ENCODE measurements at regions not wholly inside any gene's neighbourhood (a gene's known extent, or its start where the extent isn't known, plus 50 kb on each side); places are given as distances from the start of the nearest gene placed in this dataset.

DNA sequence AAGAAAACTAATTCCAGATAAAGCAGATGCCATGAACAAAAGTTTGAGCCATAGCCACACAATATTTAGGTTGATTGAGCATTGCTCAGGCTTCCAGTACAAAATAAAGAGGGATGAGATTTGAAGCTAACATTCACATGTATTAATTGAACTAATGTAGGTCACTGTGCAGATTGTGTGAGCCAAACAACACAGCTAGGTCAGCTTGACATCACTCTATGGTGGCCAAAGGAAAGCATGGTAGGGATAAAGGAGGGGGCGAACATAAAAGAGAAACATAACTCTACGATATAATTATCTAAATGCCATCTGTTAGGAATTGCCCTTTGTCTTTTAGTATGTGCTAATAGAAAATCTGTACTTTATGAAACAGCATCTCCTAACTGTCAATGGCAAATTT is 477.7 kb upstream of the SYT1 start:
- H3K9me3 ChIP-seq (ENCODE audit: control insufficient read depth, insufficient read depth, low read length): no peaks in the 10 kb centered on the region
- H3K4me3 ChIP-seq (ENCODE audit: insufficient read depth, low read depth, low read length): no peak overlapping the region
- ChIA-PET POLR2A (ENCODE audit: unreplicated experiment) (no interaction called here), CTCF (no interaction called here)
- no peak overlapping the region for H3K9ac ChIP-seq (ENCODE audit: low read depth, low read length)
- H3K9me1 ChIP-seq (ENCODE audit: insufficient read depth, low read length): no peaks in the 10 kb centered on the region
- H3K18ac ChIP-seq (ENCODE audit: low read depth, low read length): no peak overlapping the region
- H3K27ac ChIP-seq (ENCODE audit: insufficient read depth, low read length): no peak overlapping the region
- no peak overlapping the region for H2BK120ac ChIP-seq (ENCODE audit: low read depth, low read length)
- H2BK20ac ChIP-seq (ENCODE audit: low read depth, low read length): no peak overlapping the region
- intact Hi-C loops (cut with micrococcal nuclease): no loop called here
- H3K56ac ChIP-seq (ENCODE audit: extremely low read depth, insufficient read depth, low read length): no peak overlapping the region
- H4K91ac ChIP-seq (ENCODE audit: insufficient read depth, low read depth, low read length): no peak overlapping the region
- no peak overlapping the region for H3K4me2 ChIP-seq (ENCODE audit: low read depth, low read length)
- no TSS peak for BruUV-seq (replicated peaks)
- no peak overlapping the region for H3K14ac ChIP-seq (replicated peaks; ENCODE audit: low read depth, low read length)
- H3K4me1 ChIP-seq (ENCODE audit: control insufficient read depth, insufficient read depth, low read length): no peaks in the 10 kb centered on the region
- no CpG with 5 or more reads among the region's 2 CpGs for WGBS, 2 experiments (ENCODE audit: extremely low coverage in 2 of 2, insufficient read length in 1 of 2)
- ATAC-seq (ENCODE audit: low read depth) (no peak), DNase-seq (no peak)
- H2AK9ac ChIP-seq (replicated peaks; ENCODE audit: low read depth, low read length, poor library complexity): no peak overlapping the region
- no peak overlapping the region for H2AFZ ChIP-seq (replicated peaks; ENCODE audit: low read length, poor library complexity)
- no peaks in the 10 kb centered on the region for H3K27me3 ChIP-seq (ENCODE audit: control insufficient read depth, insufficient read depth, low read length)
- no peak overlapping the region for H2BK5ac ChIP-seq (ENCODE audit: low read depth, low read length, poor library complexity, severe bottlenecking)
- dilution Hi-C loops (cut with HindIII; ENCODE audit: low sequenced_read_pairs, unreplicated experiment): no loop called here
- no peak overlapping the region for H4K5ac ChIP-seq (ENCODE audit: low read depth, low read length)
- H2BK15ac ChIP-seq (ENCODE audit: low read depth, low read length): no peak overlapping the region
- no peak overlapping the region for H3K23ac ChIP-seq (ENCODE audit: low read depth, low read length)
- TF ChIP-seq CHD1 (IDR thresholded peaks at IDR 0.05; ENCODE audit: low read depth, low read length): no peak
- TF ChIP-seq RCOR1 (IDR thresholded peaks at IDR 0.05; ENCODE audit: insufficient replicate concordance, low read length): no peak
- TF ChIP-seq RFX5 (IDR thresholded peaks at IDR 0.05; ENCODE audit: low read depth, low read length): no peak
- TF ChIP-seq MAFK (IDR thresholded peaks at IDR 0.05; ENCODE audit: low read depth, low read length): no peak
- TF ChIP-seq RAD21 (IDR thresholded peaks at IDR 0.05; ENCODE audit: low read length): no peak
- no peak for TF ChIP-seq MXI1 (IDR thresholded peaks at IDR 0.05; ENCODE audit: borderline replicate concordance, low read depth, low read length)
- TF ChIP-seq MAZ (IDR thresholded peaks at IDR 0.05; ENCODE audit: borderline replicate concordance, low read depth, low read length): no peak
- no peak for TF ChIP-seq FOS (IDR thresholded peaks at IDR 0.05; ENCODE audit: low read depth, low read length)
- TF ChIP-seq CEBPB (IDR thresholded peaks at IDR 0.05; ENCODE audit: low read depth, low read length): no peak
- TF ChIP-seq, protein P1, sequence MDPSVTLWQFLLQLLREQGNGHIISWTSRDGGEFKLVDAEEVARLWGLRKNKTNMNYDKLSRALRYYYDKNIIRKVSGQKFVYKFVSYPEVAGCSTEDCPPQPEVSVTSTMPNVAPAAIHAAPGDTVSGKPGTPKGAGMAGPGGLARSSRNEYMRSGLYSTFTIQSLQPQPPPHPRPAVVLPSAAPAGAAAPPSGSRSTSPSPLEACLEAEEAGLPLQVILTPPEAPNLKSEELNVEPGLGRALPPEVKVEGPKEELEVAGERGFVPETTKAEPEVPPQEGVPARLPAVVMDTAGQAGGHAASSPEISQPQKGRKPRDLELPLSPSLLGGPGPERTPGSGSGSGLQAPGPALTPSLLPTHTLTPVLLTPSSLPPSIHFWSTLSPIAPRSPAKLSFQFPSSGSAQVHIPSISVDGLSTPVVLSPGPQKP (IDR thresholded peaks at IDR 0.05; ENCODE audit: borderline replicate concordance, low read depth, low read length): no peak
- TF ChIP-seq NFE2L2 (IDR thresholded peaks at IDR 0.05; ENCODE audit: low read depth, low read length): no peak
- TF ChIP-seq POLR2A (IDR thresholded peaks at IDR 0.05; ENCODE audit: low read depth, low read length): no peak
- H4K20me1 ChIP-seq (ENCODE audit: insufficient read depth, low read length): no peaks in the 10 kb centered on the region
- no peak overlapping the region for H3K4ac ChIP-seq (ENCODE audit: low read depth, low read length)
- H4K8ac ChIP-seq (ENCODE audit: low read depth in 2 of 2, low read length in 2 of 2): no peak overlapping the region
- H2AK5ac ChIP-seq (ENCODE audit: low read depth, low read length): no peak overlapping the region
- in situ Hi-C loops (cut with MboI; ENCODE audit: low sequenced_read_pairs): no loop called here
- H3K36me3 ChIP-seq (ENCODE audit: control insufficient read depth, insufficient read depth, low read length): no peaks in the 10 kb centered on the region
- no peaks in the 10 kb centered on the region for H3K79me1 ChIP-seq (ENCODE audit: low read depth in 1 of 2, low read length in 2 of 2)
